Amniotic epithelial cell (primary cell): ENCODE measurements at regions not wholly inside any gene's neighbourhood (a gene's known extent, or its start where the extent isn't known, plus 50 kb on each side); places are given as distances from the start of the nearest gene placed in this dataset.
"Not testable (repeated sequence)": the region's sequence is repeated elsewhere in the genome, so short reads cannot be mapped to it uniquely, and the experiment has no call there.

ENCODE experiments used
- DNase-seq: peaks from one replicate; pipeline ENCODE4 v3.0.0-alpha.2; 2010; ENCODE audit warnings: low read depth

GRCh38 chr13:30520571-30520970, 54.8 kb upstream of the HMGB1 start:
- DNase-seq = peak; percentile 46

- no peak for DNase-seq
These were observed 57.5 kb upstream of the HMGB1 start for GRCh38 chr13:30523211-30523610.

GRCh38 chr13:30523817-30524216, 58.1 kb upstream of the HMGB1 start:
- DNase-seq = not testable (repeated sequence)

- DNase-seq = not testable (repeated sequence)
These were observed 59.5 kb upstream of the HMGB1 start for GRCh38 chr13:30525212-30525611.

- DNase-seq = peak; percentile 77
These were observed 61.1 kb upstream of the HMGB1 start for GRCh38 chr13:30526612-30527495.

- no peak for DNase-seq
These were observed 63.5 kb upstream of the HMGB1 start for GRCh38 chr13:30529085-30529834.

GRCh38 chr13:30535046-30535445, 69.3 kb upstream of the HMGB1 start:
- DNase-seq = no peak

GRCh38 chr13:30545320-30545719, 72.4 kb upstream of the USPL1 start:
- no peak for DNase-seq

- not testable (repeated sequence) for DNase-seq
These were observed 69.7 kb upstream of the USPL1 start for GRCh38 chr13:30548046-30548445.

- peak; percentile 72 for DNase-seq
These were observed 66.5 kb upstream of the USPL1 start for GRCh38 chr13:30551189-30551588.

- DNase-seq = no peak
These were observed 65.2 kb upstream of the USPL1 start for GRCh38 chr13:30552567-30552966.

GRCh38 chr13:30559274-30559673, 58.4 kb upstream of the USPL1 start:
- peak; percentile 53 for DNase-seq

GRCh38 chr13:30560212-30560611, 57.5 kb upstream of the USPL1 start:
- peak; percentile 24 for DNase-seq

GRCh38 chr13:30561511-30561910, 56.2 kb upstream of the USPL1 start:
- peak; percentile 17 for DNase-seq

- DNase-seq = peak; percentile 51
These were observed 53.2 kb upstream of the USPL1 start for GRCh38 chr13:30564489-30564888.

- peak; percentile 29 for DNase-seq
These were observed 52.1 kb upstream of the USPL1 start for GRCh38 chr13:30565658-30566057.

GRCh38 chr13:30567072-30567471, 50.6 kb upstream of the USPL1 start:
- no peak for DNase-seq
